Chondrocyte (in vitro differentiated cells): ENCODE measurements at regions not wholly inside any gene's neighbourhood (a gene's known extent, or its start where the extent isn't known, plus 50 kb on each side); places are given as distances from the start of the nearest gene placed in this dataset.

Experiments used
- DNase-seq: peaks from one replicate; pipeline ENCODE4 v3.0.0; 2021; ENCODE audit warnings: mixed read lengths, low spot score
- H3K27ac Mint-ChIP-seq: one replicate; pipeline ENCODE4 v1.8.0; 2021; ENCODE audit warnings: mild to moderate bottlenecking, moderate library complexity, mixed read lengths; ENCODE audit not compliant: unreplicated experiment
- H3K27me3 Mint-ChIP-seq: 2 replicates; pipeline ENCODE4 v1.8.0; 2021; ENCODE audit warnings: low read depth, mixed read lengths
- H3K36me3 Mint-ChIP-seq: 2 replicates; pipeline ENCODE4 v1.8.0; 2021; ENCODE audit warnings: low read depth, mixed read lengths
- H3K4me1 Mint-ChIP-seq: 2 replicates; pipeline ENCODE4 v1.8.0; 2021; ENCODE audit warnings: low read depth, mild to moderate bottlenecking, mixed read lengths
- H3K4me3 Mint-ChIP-seq: one replicate; pipeline ENCODE4 v1.8.0; 2021; ENCODE audit warnings: mild to moderate bottlenecking, moderate library complexity, mixed read lengths; ENCODE audit not compliant: unreplicated experiment
- H3K9me3 Mint-ChIP-seq: 2 replicates; pipeline ENCODE4 v1.8.0; 2021; ENCODE audit warnings: low read depth, mixed read lengths
- CTCF ChIP-seq: fragments of 200-600 bp; sonication (generic); IDR thresholded peaks from 2 replicates; pipeline ENCODE4 v1.5.0; 2021; ENCODE audit warnings: antibody characterized with exemption, mild to moderate bottlenecking, moderate library complexity

- Mint-ChIP-seq H3K4me1 (no peaks in the 10 kb centered on the region), H3K27me3 (peaks cover under 1% of the 10 kb centered on the region), H3K36me3 (no peaks in the 10 kb centered on the region), H3K9me3 (peaks cover 8% of the 10 kb centered on the region), H3K27ac (no peak overlapping the region), H3K4me3 (no peak overlapping the region)
- no peak for TF ChIP-seq CTCF
- no peak for DNase-seq
Measured at GRCh38 chr5:161157925-161158324, 305.9 kb upstream of the ATP10B start.

GRCh38 chr5:161155451-161155850 lies 303.4 kb upstream of the ATP10B start:
- peaks cover 8% of the 10 kb centered on the region for H3K9me3 Mint-ChIP-seq

DNA sequence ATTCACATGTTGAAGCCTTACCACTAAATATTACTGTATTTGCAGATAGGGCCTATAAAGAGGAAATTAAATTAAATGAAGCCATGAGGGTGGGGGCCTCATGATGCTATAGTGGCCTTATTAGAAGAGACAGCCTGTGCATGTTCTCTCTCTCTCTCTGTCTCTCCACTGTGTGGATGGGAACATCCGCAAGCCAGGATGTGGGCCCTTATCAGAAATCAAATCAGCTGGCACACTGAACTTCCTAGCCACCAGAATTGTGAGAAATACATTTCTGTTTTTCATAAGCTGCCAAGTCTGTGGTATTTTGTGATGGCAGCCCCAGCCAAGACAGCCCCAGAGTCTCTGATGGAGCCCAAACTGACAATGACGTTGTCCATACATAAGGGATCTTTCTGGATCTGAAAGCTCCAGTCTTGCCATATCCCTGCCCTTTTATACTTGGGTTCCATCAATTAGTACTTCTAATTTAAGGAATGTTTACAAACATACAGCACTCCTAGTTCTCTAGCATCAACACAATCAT lies 300.5 kb upstream of the ATP10B start:
- Mint-ChIP-seq H3K36me3 (no peaks in the 10 kb centered on the region), H3K4me3 (no peak overlapping the region), H3K9me3 (peaks cover 8% of the 10 kb centered on the region), H3K27ac (no peak overlapping the region), H3K4me1 (no peaks in the 10 kb centered on the region), H3K27me3 (peaks cover 2% of the 10 kb centered on the region)
- no peak for TF ChIP-seq CTCF
- DNase-seq = no peak

More at GRCh38 chr5:161155451-161155850, 303.4 kb upstream of the ATP10B start:
- peaks cover 2% of the 10 kb centered on the region for H3K27me3 Mint-ChIP-seq
- no peak for DNase-seq
- no peaks in the 10 kb centered on the region for H3K4me1 Mint-ChIP-seq
- H3K36me3 Mint-ChIP-seq = no peaks in the 10 kb centered on the region
- H3K4me3 Mint-ChIP-seq = no peak overlapping the region
- no peak overlapping the region for H3K27ac Mint-ChIP-seq
- no peak for TF ChIP-seq CTCF

DNA sequence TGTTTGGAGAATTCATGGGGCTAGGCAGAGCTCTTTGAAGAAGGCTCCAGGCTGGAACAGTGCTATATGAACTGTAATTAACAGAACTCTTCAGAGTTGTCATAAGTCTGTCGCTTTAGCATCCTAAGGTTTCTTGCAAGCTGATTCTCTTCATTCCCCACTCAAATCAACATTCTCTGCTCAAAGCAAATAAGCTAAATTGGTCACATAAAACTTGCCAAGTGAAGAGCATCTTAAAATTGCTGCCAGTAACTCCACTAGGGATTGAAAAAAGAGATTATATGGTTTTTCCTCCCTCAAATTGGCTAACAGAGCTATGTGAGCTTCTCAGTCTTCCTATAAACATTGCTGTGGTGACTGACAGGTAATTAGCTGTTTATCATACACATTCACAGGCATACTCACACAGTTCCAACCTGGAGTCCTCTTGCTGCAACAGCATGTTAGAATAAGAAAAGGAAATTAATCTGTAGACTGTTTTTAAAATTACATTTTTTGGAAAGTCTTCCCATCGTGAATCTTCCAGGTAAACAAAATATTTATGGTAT lies 298.5 kb upstream of the ATP10B start:
- peaks cover 2% of the 10 kb centered on the region for H3K27me3 Mint-ChIP-seq
- no peak for TF ChIP-seq CTCF
- DNase-seq = no peak
- H3K4me3 Mint-ChIP-seq = no peak overlapping the region
- H3K36me3 Mint-ChIP-seq = no peaks in the 10 kb centered on the region
- no peaks in the 10 kb centered on the region for H3K4me1 Mint-ChIP-seq
- peaks cover 8% of the 10 kb centered on the region for H3K9me3 Mint-ChIP-seq
- H3K27ac Mint-ChIP-seq = no peak overlapping the region

- H3K4me3 Mint-ChIP-seq = no peak overlapping the region
- H3K4me1 Mint-ChIP-seq = no peaks in the 10 kb centered on the region
- no peak for TF ChIP-seq CTCF
- H3K9me3 Mint-ChIP-seq = peaks cover 13% of the 10 kb centered on the region
- no peaks in the 10 kb centered on the region for H3K36me3 Mint-ChIP-seq
- peaks cover 2% of the 10 kb centered on the region for H3K27me3 Mint-ChIP-seq
- DNase-seq = no peak
- no peak overlapping the region for H3K27ac Mint-ChIP-seq
Measured at GRCh38 chr5:161149078-161149477, 297.1 kb upstream of the ATP10B start.
